Esophagus muscularis mucosa (tissue), 4 donors: ENCODE measurements at regions not wholly inside any gene's neighbourhood (a gene's known extent, or its start where the extent isn't known, plus 50 kb on each side); places are given as distances from the start of the nearest gene placed in this dataset.

Experiments used
- CTCF ChIP-seq, 3 experiments: fragments of 200-600 bp in 2 of 3; fragments of 450-650 bp in 1 of 3; sonication (generic) in 2 of 3; IDR thresholded peaks; one replicate each; pipeline ENCODE4 v1.5.1; 2017 to 2019; ENCODE audit warnings: antibody characterized with exemption in 3 of 3, mild to moderate bottlenecking in 2 of 3, moderate library complexity in 1 of 3
- EP300 ChIP-seq: sonication (generic); formaldehyde crosslinking; IDR thresholded peaks from one replicate; pipeline ENCODE4 v1.6.1; 2017; ENCODE audit warnings: antibody characterized with exemption
- POLR2A ChIP-seq: fragments of 450-650 bp; IDR thresholded peaks from one replicate; pipeline ENCODE4 v1.6.1; 2017; ENCODE audit warnings: antibody characterized with exemption, moderate library complexity, mild to moderate bottlenecking, low read depth
- POLR2AphosphoS5 ChIP-seq, 2 donors: sonication (generic); formaldehyde crosslinking; IDR thresholded peaks; one replicate each; pipeline ENCODE4 v1.6.1; 2017; ENCODE audit warnings: antibody characterized with exemption in 2 of 2

GRCh38 chr3:22729212-22729611 lies 473.9 kb upstream of the UBE2E2 start:
- no peak for TF ChIP-seq CTCF (IDR thresholded peaks at IDR 0.05)
- TF ChIP-seq POLR2A = no peak
- TF ChIP-seq POLR2AphosphoS5 (IDR thresholded peaks at IDR 0.05) = no peak
- TF ChIP-seq EP300 = no peak
